KBM-7 (cell line): ENCODE measurements at regions not wholly inside any gene's neighbourhood (a gene's known extent, or its start where the extent isn't known, plus 50 kb on each side); places are given as distances from the start of the nearest gene placed in this dataset.
"Not testable (repeated sequence)": the region's sequence is repeated elsewhere in the genome, so short reads cannot be mapped to it uniquely, and the experiment has no call there.

Source experiments
- DNase-seq: peaks from one replicate; pipeline ENCODE4 v3.0.0-alpha.2; 2015
- in situ Hi-C: fragments of 300-500 bp; cut with MboI; formaldehyde crosslinking; loops from 2 replicates; pipeline ENCODE4 v1.14.3; 2020; ENCODE audit warnings: low sequenced_read_pairs, low pct_unique_long_range_greater_than_20kb, mixed read lengths

GRCh38 chr13:88979465-88980175, 1308.4 kb downstream of the SLITRK5 start:
- DNase-seq, result peak; percentile 1
- in situ Hi-C loops, result no loop called here

DNA sequence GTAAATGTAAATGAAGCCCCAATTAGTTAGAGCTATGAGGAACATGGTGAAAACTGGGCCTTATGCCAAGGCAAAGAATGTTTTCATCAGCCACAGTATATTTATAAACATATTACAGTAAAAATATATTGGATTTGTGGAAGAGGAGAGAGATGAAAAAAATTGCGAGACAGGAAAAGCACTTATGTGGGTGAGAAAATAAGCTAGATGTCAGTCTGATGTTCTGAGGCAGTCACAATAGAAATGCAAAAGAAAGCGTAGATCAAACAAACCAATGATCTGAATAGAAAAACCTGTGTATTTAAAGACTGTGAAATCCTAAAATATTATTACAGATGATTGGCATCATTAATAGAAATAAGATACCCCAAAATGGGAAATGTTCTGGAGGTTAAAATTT, 1332.5 kb downstream of the SLITRK5 start:
- DNase-seq, result no peak
- in situ Hi-C loops, result no loop called here

DNA sequence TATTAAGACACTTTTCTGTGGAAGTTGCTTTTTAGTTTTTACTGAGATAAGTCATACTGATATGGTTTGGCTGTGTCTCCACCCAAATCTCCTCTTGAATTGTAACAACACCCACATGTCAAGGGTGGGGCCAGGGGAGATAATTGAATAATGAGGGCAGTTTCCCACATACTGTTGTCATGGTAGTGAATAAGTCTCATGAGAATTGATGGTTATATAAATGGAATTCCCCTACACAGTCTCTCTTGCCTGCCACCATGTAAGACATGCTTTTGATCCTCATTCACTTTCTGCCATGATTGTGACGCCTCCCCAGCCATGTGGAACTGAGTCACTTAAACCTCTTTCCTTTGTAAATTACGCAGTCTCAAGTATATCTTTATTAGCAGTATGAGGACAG, 1340.4 kb downstream of the SLITRK5 start:
- no peak for DNase-seq
- in situ Hi-C loops, result no loop called here

DNA sequence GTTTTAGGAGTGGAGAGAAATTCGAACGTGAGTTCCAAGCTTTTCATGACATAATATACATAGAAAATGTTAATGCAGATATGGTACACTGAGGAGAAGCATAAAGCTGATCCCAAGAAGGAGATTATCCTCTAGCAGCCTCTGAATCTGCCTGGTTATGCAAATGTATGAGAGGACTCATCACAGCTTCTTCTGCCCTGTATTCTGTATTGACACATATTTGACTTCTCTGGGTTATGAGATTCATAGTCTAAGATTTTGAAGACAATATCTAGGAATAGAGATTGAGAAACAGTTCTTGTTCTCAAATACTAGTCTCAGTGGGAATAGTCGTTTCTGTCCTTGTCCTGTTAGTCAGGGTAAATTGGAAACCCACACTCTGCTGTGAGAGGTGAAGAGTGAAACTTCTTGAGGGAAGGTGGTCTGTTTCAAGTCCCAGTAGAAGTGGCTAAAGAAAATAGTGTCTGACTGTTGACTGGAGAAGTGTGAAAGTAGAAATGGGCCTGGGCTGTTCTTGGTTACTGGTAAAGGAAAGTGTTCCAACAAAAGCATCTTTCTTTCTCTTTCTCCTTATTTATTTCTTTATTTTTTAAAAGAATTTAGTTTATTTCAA, 1356.6 kb downstream of the SLITRK5 start:
- in situ Hi-C loops, result no loop called here
- no peak for DNase-seq

DNA sequence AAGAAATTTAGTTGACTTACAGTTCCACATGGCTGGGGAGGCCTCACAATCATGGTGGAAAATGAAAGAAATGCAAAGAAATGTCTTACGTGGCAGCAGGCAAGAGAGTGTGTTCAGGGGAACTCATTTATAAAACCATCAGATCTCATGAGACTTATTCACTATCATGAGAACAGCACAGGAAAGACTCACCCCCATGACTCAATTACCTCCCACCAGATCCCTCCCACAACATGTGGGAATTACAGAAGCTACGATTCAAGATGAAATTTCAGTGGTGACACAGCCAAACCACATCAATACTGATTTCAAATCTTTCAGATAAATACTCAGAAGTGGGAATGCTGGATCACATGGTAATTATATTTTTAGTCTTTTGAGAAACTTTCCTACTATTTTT, 1357.9 kb downstream of the SLITRK5 start:
- in situ Hi-C loops, result no loop called here
- no peak for DNase-seq

DNA sequence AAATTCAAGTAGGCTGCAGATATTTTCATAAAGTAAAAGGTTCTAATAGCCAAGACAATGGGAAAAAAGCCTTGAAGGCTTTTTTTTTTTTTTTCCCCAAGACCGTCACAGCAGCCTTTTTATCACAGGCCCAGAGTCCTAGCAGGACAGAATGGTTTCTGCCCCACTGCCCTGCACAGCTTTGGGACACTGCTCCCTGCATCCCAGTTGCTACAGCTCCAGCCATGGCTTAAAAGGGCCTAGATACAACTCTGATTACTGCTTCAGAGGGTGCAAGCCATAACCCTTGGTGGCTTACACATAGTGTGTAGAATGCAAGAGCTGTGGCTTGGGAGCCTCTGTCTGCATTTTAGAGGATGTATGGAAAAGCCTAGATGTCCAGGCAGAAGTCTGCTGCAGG, 1362.8 kb downstream of the SLITRK5 start:
- no peak for DNase-seq
- in situ Hi-C loops, result no loop called here

- in situ Hi-C loops, result no loop called here
- DNase-seq, result no peak
Observed at GRCh38 chr13:89052699-89053098, 1381.5 kb downstream of the SLITRK5 start.

- no peak for DNase-seq
- in situ Hi-C loops, result no loop called here
Observed at GRCh38 chr13:89053418-89053817, 1382.2 kb downstream of the SLITRK5 start.

GRCh38 chr13:89057274-89057673, 1386.1 kb downstream of the SLITRK5 start:
- no peak for DNase-seq
- in situ Hi-C loops, result no loop called here

DNA sequence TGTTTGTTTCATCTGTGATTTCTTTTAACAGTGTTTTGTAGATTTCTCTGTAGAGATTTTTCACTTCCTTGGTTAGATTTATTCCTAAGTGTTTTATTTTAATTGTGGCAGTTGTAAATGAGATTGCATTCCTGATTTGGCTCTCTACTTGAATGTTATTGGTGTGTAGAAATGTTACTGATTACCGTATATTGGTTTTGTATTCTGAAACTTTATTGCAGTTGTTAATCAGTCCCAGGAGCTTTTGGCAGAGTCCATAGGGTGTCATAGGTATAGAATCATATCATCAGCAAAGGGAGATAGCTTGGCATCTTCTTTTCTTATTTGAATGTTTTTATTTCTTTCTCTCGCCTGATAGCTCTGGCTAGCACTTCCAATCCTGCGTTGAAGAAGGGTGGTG, 1386.7 kb downstream of the SLITRK5 start:
- in situ Hi-C loops, result no loop called here
- no peak for DNase-seq

GRCh38 chr13:89061821-89062220, 1390.7 kb downstream of the SLITRK5 start:
- DNase-seq, result no peak

GRCh38 chr13:89066868-89067466, 1395.8 kb downstream of the SLITRK5 start:
- DNase-seq, result peak; percentile 55
- in situ Hi-C loops, result no loop called here

More at GRCh38 chr13:89061821-89062220, 1390.7 kb downstream of the SLITRK5 start:
- in situ Hi-C loops, result no loop called here

GRCh38 chr13:89072979-89073378, 1401.8 kb downstream of the SLITRK5 start:
- in situ Hi-C loops, result no loop called here
- no peak for DNase-seq

DNA sequence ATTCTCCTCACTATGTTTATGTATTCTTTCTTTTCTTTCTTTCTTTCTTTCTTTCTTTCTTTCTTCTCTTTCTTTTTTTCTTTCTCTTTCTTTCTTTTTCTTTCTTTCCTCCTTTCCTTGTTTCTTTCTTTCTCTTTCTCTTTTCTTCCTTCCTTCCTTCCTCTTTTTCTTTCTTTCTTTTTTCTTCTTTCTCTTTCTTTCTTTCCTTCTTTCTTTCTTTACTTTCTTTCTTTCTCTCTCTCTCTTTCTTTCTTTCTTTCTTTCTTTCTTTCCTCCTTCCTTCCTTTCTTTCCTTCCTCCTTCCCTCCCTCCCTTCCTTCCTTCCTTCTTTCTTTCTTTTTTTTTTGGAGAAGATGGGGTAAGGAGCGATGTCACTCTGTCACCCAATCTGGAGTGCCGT, 1405.5 kb downstream of the SLITRK5 start:
- no peak for DNase-seq
- in situ Hi-C loops, result no loop called here

- in situ Hi-C loops, result no loop called here
- no peak for DNase-seq
Observed at GRCh38 chr13:89082623-89083022, 1411.5 kb downstream of the SLITRK5 start.

GRCh38 chr13:89088107-89088506, 1416.9 kb downstream of the SLITRK5 start:
- DNase-seq, in situ Hi-C loops: not testable (repeated sequence)

DNA sequence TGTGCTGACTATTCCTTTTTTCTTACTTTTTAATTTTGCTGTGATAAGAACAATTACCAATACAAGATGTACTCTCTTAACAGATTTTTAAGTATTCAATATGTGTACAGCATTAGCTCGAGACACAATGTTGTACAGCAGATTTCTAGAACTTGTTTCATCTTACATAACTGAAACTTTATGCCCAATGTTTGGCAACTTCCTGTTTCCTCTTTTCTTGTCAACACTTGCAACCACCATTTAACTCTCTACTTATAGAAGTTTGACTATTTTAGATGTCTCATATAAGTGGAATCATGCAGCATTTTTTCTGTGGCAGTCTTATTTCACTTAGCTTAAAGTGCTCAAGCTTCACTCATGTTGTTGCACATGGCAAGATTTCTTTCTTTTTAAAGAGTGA, 1426.8 kb downstream of the SLITRK5 start:
- in situ Hi-C loops, result no loop called here

GRCh38 chr13:89113744-89114143, 1442.6 kb downstream of the SLITRK5 start:
- no peak for DNase-seq
- in situ Hi-C loops, result no loop called here

More for the DNA sequence above, 1426.8 kb downstream of the SLITRK5 start:
- DNase-seq, result peak; percentile 15

DNA sequence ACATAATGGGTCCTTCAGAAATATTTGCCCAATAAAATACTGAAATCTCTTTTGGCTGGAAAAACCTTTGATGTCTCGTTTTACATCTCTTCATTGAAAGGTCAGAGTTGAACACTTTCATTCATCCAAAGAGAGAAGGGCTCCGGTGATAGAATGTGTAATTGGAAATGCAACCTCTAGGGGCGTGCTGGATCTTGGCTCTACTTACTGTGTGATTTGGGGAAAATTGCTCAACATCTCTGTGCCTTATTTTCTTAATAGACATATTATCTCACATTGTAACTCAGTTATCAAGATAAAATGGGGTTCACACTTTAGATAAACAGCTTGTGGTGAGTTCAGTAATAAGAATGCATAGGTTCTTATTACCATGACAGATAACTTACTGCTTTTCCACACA, 1444.1 kb downstream of the SLITRK5 start:
- no peak for DNase-seq

DNA sequence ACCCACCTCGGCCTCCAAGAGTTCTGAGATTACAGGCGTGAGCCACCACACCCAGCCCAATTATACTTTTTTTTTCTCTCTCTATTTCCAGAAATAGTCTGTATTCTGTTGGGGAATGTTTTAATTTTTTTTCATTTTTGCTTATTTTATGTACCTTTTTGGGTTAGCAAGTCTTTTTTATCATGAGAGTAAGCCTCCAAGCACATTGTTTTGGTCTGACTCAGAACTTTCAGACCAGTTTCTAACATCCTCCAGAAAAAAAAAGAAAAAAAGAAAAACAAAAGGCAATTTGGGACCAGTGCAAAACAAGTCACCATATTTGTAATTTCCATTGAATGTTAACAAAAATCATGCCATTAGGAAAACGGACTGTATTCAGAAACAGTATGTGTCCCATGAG, 1465.5 kb downstream of the SLITRK5 start:
- in situ Hi-C loops, result no loop called here
- DNase-seq, result no peak

More for the DNA sequence above, 1444.1 kb downstream of the SLITRK5 start:
- in situ Hi-C loops, result no loop called here
